IMR-90 (cell line): ENCODE measurements at regions not wholly inside any gene's neighbourhood (a gene's known extent, or its start where the extent isn't known, plus 50 kb on each side); places are given as distances from the start of the nearest gene placed in this dataset.
"Not testable (repeated sequence)": the region's sequence is repeated elsewhere in the genome, so short reads cannot be mapped to it uniquely, and the experiment has no call there.

Source experiments
- ATAC-seq: fragments of 200-7000 bp; cut with Tn5 transposase; 2 replicates; pipeline ENCODE4 v1.9.1; 2020; ENCODE audit warnings: low read depth, mild to moderate bottlenecking, moderate library complexity
- BruUV-seq: library from RNA; stranded (reverse); fragments of 400-500 nt; replicated peaks from 2 replicates; lab custom pipeline; 2021; lab: Mats Ljungman, UMichigan
- CTCF ChIA-PET: fragments of 300-600 bp; formaldehyde crosslinking; extraction: SDS; loops from one replicate; lab custom pipeline; 2021; ENCODE audit warnings: antibody characterized with exemption; lab: Yijun Ruan, JAX
- POLR2A ChIA-PET: fragments of 300-600 bp; sonication (Branson Sonifier 250); formaldehyde crosslinking; loops from one replicate; lab custom pipeline; 2022; ENCODE audit warnings: antibody characterized with exemption; ENCODE audit not compliant: unreplicated experiment; lab: Charles Lee
- DNase-seq: peaks from one replicate; pipeline ENCODE4 v3.0.0; 2013
- H2AFZ ChIP-seq: replicated peaks from 2 replicates; pipeline ENCODE3; 2013; ENCODE audit warnings: low read length, mild to moderate bottlenecking; ENCODE audit not compliant: poor library complexity
- H2AK5ac ChIP-seq: 2 replicates; pipeline ENCODE4 v1.6.1; 2013; ENCODE audit warnings: low read depth, low read length, inconsistent platforms
- H2AK9ac ChIP-seq: replicated peaks from 2 replicates; pipeline ENCODE3; 2013; ENCODE audit warnings: mild to moderate bottlenecking, low read depth, low read length, moderate library complexity; ENCODE audit not compliant: poor library complexity
- H2BK120ac ChIP-seq: 2 replicates; pipeline ENCODE4 v1.6.1; 2013; ENCODE audit warnings: low read depth, low read length, inconsistent platforms
- H2BK15ac ChIP-seq: 3 replicates; pipeline ENCODE4 v1.6.1; 2013; ENCODE audit warnings: low read depth, low read length, inconsistent platforms
- H2BK20ac ChIP-seq: 2 replicates; pipeline ENCODE4 v1.6.1; 2013; ENCODE audit warnings: low read depth, mild to moderate bottlenecking, inconsistent platforms, low read length, moderate library complexity
- H2BK5ac ChIP-seq: 2 replicates; pipeline ENCODE4 v1.6.1; 2013; ENCODE audit warnings: mild to moderate bottlenecking, low read depth, low read length, inconsistent platforms; ENCODE audit not compliant: poor library complexity, severe bottlenecking
- H3K14ac ChIP-seq: replicated peaks from 2 replicates; pipeline ENCODE4 v1.6.1; 2013; ENCODE audit warnings: low read depth, low read length, inconsistent platforms
- H3K18ac ChIP-seq: 2 replicates; pipeline ENCODE4 v1.6.1; 2013; ENCODE audit warnings: low read depth, low read length, control low read depth
- H3K23ac ChIP-seq: 2 replicates; pipeline ENCODE4 v1.6.1; 2013; ENCODE audit warnings: low read depth, low read length, inconsistent platforms
- H3K27ac ChIP-seq: 2 replicates; pipeline ENCODE4 v1.5.1; 2013; ENCODE audit warnings: mild to moderate bottlenecking, control low read depth, low read length; ENCODE audit not compliant: insufficient read depth
- H3K27me3 ChIP-seq: 2 replicates; pipeline ENCODE4 v1.6.1; 2013; ENCODE audit warnings: low read length; ENCODE audit not compliant: control insufficient read depth, insufficient read depth
- H3K36me3 ChIP-seq: 2 replicates; pipeline ENCODE4 v1.6.1; 2013; ENCODE audit warnings: low read length, mixed read lengths; ENCODE audit not compliant: control insufficient read depth, insufficient read depth
- H3K4ac ChIP-seq: 2 replicates; pipeline ENCODE4 v1.6.1; 2013; ENCODE audit warnings: low read depth, low read length, inconsistent platforms
- H3K4me1 ChIP-seq: 2 replicates; pipeline ENCODE4 v1.6.1; 2013; ENCODE audit warnings: low read length, mixed read lengths; ENCODE audit not compliant: control insufficient read depth, insufficient read depth
- H3K4me2 ChIP-seq: 2 replicates; pipeline ENCODE4 v1.6.1; 2013; ENCODE audit warnings: low read depth, mild to moderate bottlenecking, control low read depth, low read length, moderate library complexity
- H3K4me3 ChIP-seq: 2 replicates; pipeline ENCODE4 v1.5.1; 2013; ENCODE audit warnings: low read depth, mild to moderate bottlenecking, control low read depth, low read length, moderate library complexity; ENCODE audit not compliant: insufficient read depth
- H3K56ac ChIP-seq: 2 replicates; pipeline ENCODE4 v1.6.1; 2013; ENCODE audit warnings: low read length, inconsistent platforms; ENCODE audit not compliant: insufficient read depth; ENCODE audit errors: extremely low read depth
- H3K79me1 ChIP-seq, 2 experiments: 2 replicates each; pipeline ENCODE4 v1.6.1; 2013; ENCODE audit warnings: low read length in 2 of 2, inconsistent platforms in 1 of 2, low read depth in 1 of 2
- H3K9ac ChIP-seq: 2 replicates; pipeline ENCODE4 v1.6.1; 2013; ENCODE audit warnings: low read depth, low read length, control low read depth
- H3K9me1 ChIP-seq: 2 replicates; pipeline ENCODE4 v1.6.1; 2013; ENCODE audit warnings: low read length, inconsistent platforms; ENCODE audit not compliant: insufficient read depth
- H3K9me3 ChIP-seq: 2 replicates; pipeline ENCODE4 v1.6.1; 2013; ENCODE audit warnings: low read length; ENCODE audit not compliant: control insufficient read depth, insufficient read depth
- H4K20me1 ChIP-seq: 2 replicates; pipeline ENCODE4 v1.6.1; 2013; ENCODE audit warnings: low read length, inconsistent platforms; ENCODE audit not compliant: insufficient read depth
- H4K5ac ChIP-seq: 2 replicates; pipeline ENCODE4 v1.6.1; 2013; ENCODE audit warnings: mild to moderate bottlenecking, low read depth, low read length, control low read depth
- H4K8ac ChIP-seq, 2 experiments: 2 replicates each; pipeline ENCODE4 v1.6.1; 2013; ENCODE audit warnings: low read depth in 2 of 2, low read length in 2 of 2, control low read depth in 1 of 2, inconsistent platforms in 1 of 2
- H4K91ac ChIP-seq: 2 replicates; pipeline ENCODE4 v1.6.1; 2013; ENCODE audit warnings: low read depth, low read length, inconsistent platforms; ENCODE audit not compliant: insufficient read depth
- WGBS, 2 experiments: methylation state at CpG; one replicate each; pipeline versions ENCODE4 v1.1.5 to v1.1.7; 2013; ENCODE audit warnings: missing lambda C conversion rate in 2 of 2; ENCODE audit not compliant: insufficient read length in 1 of 2; ENCODE audit errors: extremely low coverage in 2 of 2; 5-methylcytosine and 5-hydroxymethylcytosine counted together
- dilution Hi-C: fragments of 300-500 bp; cut with HindIII; formaldehyde crosslinking; loops from one replicate; pipeline ENCODE4 v1.14.3; 2018; ENCODE audit warnings: low sequenced_read_pairs; ENCODE audit not compliant: unreplicated experiment
- in situ Hi-C: fragments of 300-500 bp; cut with MboI; formaldehyde crosslinking; loops from 3 replicates; pipeline ENCODE4 v1.14.3; 2019; ENCODE audit warnings: low sequenced_read_pairs, inconsistent platforms, mixed read lengths
- intact Hi-C: fragments of 100-400 bp; cut with micrococcal nuclease; formaldehyde crosslinking; loops from 2 replicates; pipeline ENCODE4 v1.10.0; 2022

- H3K4me3 ChIP-seq, CTCF ChIA-PET, H3K27me3 ChIP-seq, H2BK15ac ChIP-seq, ATAC-seq, H3K4me1 ChIP-seq, H2AK9ac ChIP-seq, in situ Hi-C loops, H3K18ac ChIP-seq, H4K20me1 ChIP-seq, H2BK120ac ChIP-seq, H3K56ac ChIP-seq, DNase-seq, H3K79me1 ChIP-seq, H3K36me3 ChIP-seq, dilution Hi-C loops, H4K5ac ChIP-seq, H2BK5ac ChIP-seq, BruUV-seq, intact Hi-C loops, H3K27ac ChIP-seq, H2AK5ac ChIP-seq, H3K23ac ChIP-seq, H2BK20ac ChIP-seq, H2AFZ ChIP-seq, H3K9me1 ChIP-seq, H4K8ac ChIP-seq, H3K9ac ChIP-seq, POLR2A ChIA-PET, H3K14ac ChIP-seq, H3K4me2 ChIP-seq, H4K91ac ChIP-seq, H3K4ac ChIP-seq: not testable (repeated sequence)
- peaks cover 22% of the 10 kb centered on the region for H3K9me3 ChIP-seq
- WGBS, 2 experiments, result no CpG with 5 or more reads among the region's 2 CpGs
These were observed 1000.9 kb upstream of the CDH18 start for GRCh38 chr5:20988933-20989332.
